ENCODE measurements at regions not wholly inside any gene's neighbourhood (a gene's known extent, or its start where the extent isn't known, plus 50 kb on each side); places are given as distances from the start of the nearest gene placed in this dataset.
"Not testable (repeated sequence)": the region's sequence is repeated elsewhere in the genome, so short reads cannot be mapped to it uniquely, and the experiment has no call there.

DNA sequence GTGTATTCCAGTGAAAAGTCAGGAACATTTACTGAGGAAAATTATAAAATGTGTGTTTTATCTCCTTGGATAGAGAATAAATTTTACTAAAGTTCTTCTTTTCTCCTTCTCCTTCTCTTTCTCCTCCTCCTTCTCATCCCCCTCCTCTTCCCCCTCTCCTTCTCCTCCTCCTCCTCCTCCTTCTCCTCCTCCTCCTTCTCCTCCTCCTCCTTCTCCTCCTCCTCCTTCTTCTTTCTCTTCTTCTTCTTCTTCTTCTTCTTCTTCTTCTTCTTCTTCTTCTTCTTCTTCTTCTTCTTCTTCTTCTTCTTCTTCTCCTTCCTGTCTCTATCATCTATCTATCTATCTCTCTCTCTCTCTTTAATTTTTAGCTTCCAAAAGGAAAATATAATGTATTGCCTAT, 337.1 kb upstream of the MAF start:
- TF ChIP-seq, protein P1, sequence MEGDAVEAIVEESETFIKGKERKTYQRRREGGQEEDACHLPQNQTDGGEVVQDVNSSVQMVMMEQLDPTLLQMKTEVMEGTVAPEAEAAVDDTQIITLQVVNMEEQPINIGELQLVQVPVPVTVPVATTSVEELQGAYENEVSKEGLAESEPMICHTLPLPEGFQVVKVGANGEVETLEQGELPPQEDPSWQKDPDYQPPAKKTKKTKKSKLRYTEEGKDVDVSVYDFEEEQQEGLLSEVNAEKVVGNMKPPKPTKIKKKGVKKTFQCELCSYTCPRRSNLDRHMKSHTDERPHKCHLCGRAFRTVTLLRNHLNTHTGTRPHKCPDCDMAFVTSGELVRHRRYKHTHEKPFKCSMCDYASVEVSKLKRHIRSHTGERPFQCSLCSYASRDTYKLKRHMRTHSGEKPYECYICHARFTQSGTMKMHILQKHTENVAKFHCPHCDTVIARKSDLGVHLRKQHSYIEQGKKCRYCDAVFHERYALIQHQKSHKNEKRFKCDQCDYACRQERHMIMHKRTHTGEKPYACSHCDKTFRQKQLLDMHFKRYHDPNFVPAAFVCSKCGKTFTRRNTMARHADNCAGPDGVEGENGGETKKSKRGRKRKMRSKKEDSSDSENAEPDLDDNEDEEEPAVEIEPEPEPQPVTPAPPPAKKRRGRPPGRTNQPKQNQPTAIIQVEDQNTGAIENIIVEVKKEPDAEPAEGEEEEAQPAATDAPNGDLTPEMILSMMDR (conservative IDR thresholded peaks at IDR 0.05; ENCODE audit: low read length): not testable (repeated sequence)
- TF ChIP-seq EZH2phosphoT487 (IDR thresholded peaks at IDR 0.05; ENCODE audit: borderline replicate concordance): not testable (repeated sequence)
